ENCODE measurements at regions not wholly inside any gene's neighbourhood (a gene's known extent, or its start where the extent isn't known, plus 50 kb on each side); places are given as distances from the start of the nearest gene placed in this dataset.

DNA sequence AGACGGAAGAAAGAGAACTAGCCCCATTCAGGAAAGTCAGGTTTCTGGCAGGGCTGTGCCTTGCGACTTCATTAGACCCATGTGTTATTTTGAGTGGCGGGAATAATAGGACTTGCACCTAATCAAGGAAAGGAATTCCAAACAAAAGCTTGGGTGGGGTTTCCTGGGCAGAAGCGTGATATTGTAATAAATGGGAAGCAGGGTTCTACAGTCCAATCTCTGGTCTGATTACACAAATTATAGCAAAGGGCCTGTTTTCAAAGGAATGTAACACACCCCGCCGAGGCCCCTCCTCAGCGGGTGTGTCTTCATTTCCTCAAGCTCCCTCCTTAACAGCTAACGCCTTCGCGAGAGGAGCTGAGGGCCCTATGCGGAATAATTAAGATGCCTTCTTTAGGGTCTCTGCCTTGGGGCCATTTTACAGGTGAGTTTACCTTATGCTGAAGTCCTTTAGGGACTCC lies 396.0 kb upstream of the C2CD4B start:
- DNase-seq (ENCODE audit: low read depth in 4 of 6, low spot score in 6 of 6) = peak in 1 of 6 donors; percentile 54
- Histone ChIP-seq H3K9me3 (ENCODE audit: control insufficient read depth, insufficient read depth, low read length) (no peaks in the 10 kb centered on the region), H3K4me3 (ENCODE audit: low read depth, low read length) (no peak overlapping the region), H3K27me3 (ENCODE audit: control insufficient read depth, insufficient read depth, low read length) (no peaks in the 10 kb centered on the region), H3K4me1 (ENCODE audit: control insufficient read depth, insufficient read depth, low read length) (no peaks in the 10 kb centered on the region), H3K27ac (ENCODE audit: low read depth, low read length) (peak overlapping the region; percentile 45), H3K36me3 (ENCODE audit: control insufficient read depth, insufficient read depth, low read length) (no peaks in the 10 kb centered on the region)
- 70% methylated on average over 6 of the region's 11 CpGs for WGBS (ENCODE audit: insufficient coverage)

DNA sequence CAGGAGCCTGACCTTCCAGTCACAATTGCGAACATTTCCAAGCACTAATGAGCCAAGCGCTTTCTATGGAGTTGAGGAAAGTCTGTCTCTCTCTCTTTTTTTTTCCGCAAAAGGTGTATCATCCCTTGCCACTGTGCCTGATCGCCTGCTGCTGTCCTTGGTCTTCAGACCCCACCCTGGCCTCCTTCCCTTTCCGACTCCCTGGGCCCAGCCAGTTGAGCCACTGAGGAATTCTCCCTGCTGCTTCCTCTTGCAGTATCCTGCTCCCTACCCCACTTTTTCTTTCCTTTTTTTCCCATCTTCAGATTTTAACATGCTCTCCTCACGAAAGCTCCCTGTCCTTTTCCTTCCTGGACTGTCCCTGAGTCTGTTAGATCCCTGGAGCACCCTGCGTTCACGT lies 396.5 kb upstream of the C2CD4B start:
- H3K27me3 ChIP-seq (ENCODE audit: control insufficient read depth, insufficient read depth, low read length) = no peaks in the 10 kb centered on the region
- no peak overlapping the region for H3K4me3 ChIP-seq (ENCODE audit: low read depth, low read length)
- H3K4me1 ChIP-seq (ENCODE audit: control insufficient read depth, insufficient read depth, low read length) = no peaks in the 10 kb centered on the region
- no peak for DNase-seq (ENCODE audit: low read depth in 4 of 6, low spot score in 6 of 6)
- H3K36me3 ChIP-seq (ENCODE audit: control insufficient read depth, insufficient read depth, low read length) = no peaks in the 10 kb centered on the region
- H3K27ac ChIP-seq (ENCODE audit: low read depth, low read length) = peak overlapping the region; percentile 45
- 93% methylated on average over 6 of the region's 8 CpGs for WGBS (ENCODE audit: insufficient coverage)
- H3K9me3 ChIP-seq (ENCODE audit: control insufficient read depth, insufficient read depth, low read length) = no peaks in the 10 kb centered on the region

DNA sequence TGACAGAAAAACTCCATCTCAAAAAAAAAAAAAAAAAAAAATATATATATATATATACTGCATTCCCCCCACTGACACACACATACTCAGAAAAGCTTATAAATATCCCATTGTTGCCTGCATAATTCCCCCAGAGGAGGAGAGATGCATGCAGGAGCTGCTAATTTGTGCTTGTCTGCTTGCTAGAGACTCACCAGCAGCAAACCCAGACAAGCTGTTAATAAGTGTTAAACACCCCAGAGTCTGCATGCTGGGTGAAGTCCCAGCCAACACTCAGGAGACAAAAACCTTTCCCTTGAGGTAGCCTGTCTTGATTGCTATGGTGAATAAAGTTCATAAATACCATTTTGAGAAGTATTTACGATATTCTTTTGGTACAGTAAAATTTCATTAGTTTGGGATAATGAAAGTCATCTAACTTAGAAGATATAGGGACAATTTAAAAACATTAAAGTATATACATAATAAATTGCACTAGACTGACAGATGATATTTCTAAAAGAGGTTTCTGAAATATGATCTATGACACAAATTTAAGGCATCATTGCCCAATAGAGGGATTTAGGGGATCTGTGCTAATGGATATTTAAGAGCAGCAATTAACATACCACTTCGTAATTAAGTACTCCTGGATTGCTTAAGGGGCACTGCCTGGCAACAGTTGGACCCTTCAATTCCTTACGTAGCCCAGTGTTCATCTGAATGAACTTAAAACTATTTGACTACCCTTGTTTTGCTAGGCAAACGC lies 400.0 kb upstream of the C2CD4B start:
- 20% methylated on average over 1 of the region's 4 CpGs for WGBS (ENCODE audit: insufficient coverage)
- Histone ChIP-seq H3K9me3 (ENCODE audit: control insufficient read depth, insufficient read depth, low read length) (no peaks in the 10 kb centered on the region), H3K4me3 (ENCODE audit: low read depth, low read length) (no peak overlapping the region), H3K27me3 (ENCODE audit: control insufficient read depth, insufficient read depth, low read length) (no peaks in the 10 kb centered on the region), H3K4me1 (ENCODE audit: control insufficient read depth, insufficient read depth, low read length) (no peaks in the 10 kb centered on the region), H3K36me3 (ENCODE audit: control insufficient read depth, insufficient read depth, low read length) (no peaks in the 10 kb centered on the region), H3K27ac (ENCODE audit: low read depth, low read length) (no peak overlapping the region)
- peak in 2 of 6 donors; percentile 49 to 64 for DNase-seq (ENCODE audit: low read depth in 4 of 6, low spot score in 6 of 6)

DNA sequence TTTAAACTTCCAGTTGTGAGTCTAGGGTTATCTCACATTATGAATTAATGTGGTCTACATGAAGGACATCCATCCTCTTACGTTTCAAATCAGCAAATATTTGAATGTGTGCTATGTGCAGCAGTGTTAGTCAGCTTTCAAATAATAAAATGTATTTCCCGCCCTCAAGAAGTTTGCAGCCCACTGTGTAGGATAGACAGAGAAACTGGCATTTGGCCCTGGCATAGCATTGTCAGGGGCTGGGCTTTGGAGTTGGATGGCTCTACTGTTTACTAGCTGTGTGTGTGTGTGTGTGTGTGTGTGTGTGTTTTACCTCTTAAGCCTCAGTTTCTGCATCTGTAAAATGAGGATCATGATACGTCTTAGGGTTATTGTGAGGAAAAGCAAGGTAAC lies 400.5 kb upstream of the C2CD4B start:
- Histone ChIP-seq H3K9me3 (ENCODE audit: control insufficient read depth, insufficient read depth, low read length) (no peaks in the 10 kb centered on the region), H3K36me3 (ENCODE audit: control insufficient read depth, insufficient read depth, low read length) (no peaks in the 10 kb centered on the region), H3K27ac (ENCODE audit: low read depth, low read length) (no peak overlapping the region), H3K4me1 (ENCODE audit: control insufficient read depth, insufficient read depth, low read length) (no peaks in the 10 kb centered on the region), H3K27me3 (ENCODE audit: control insufficient read depth, insufficient read depth, low read length) (no peaks in the 10 kb centered on the region), H3K4me3 (ENCODE audit: low read depth, low read length) (no peak overlapping the region)
- WGBS (ENCODE audit: insufficient coverage) = 66% methylated on average over 2 of the region's 3 CpGs
- peak in 2 of 6 donors; percentile 50 to 59 for DNase-seq (ENCODE audit: low read depth in 4 of 6, low spot score in 6 of 6)

DNA sequence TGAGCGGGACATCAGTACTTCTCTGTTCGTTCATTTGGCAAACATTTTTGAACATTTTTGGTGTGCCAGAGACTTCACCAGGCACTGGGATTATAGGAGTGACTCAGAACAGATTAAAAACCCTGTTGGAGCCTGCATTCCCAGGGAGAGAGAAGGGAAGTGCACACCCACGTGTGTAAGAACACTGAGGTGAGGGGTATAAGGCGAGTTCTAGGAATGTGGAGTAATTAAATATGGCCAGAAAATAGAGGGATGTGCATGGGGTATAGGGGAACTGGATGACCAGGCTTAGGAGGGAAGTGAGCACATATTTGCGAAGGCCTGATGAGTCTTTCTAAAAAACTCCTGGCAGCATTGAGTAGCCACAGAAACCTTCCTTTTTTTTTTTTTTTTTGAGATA lies 401.2 kb upstream of the C2CD4B start:
- DNase-seq (ENCODE audit: low read depth in 4 of 6, low spot score in 6 of 6) = no peak
- H3K36me3 ChIP-seq (ENCODE audit: control insufficient read depth, insufficient read depth, low read length) = no peaks in the 10 kb centered on the region
- 84% methylated on average over 5 of the region's 5 CpGs for WGBS (ENCODE audit: insufficient coverage)
- H3K4me1 ChIP-seq (ENCODE audit: control insufficient read depth, insufficient read depth, low read length) = no peaks in the 10 kb centered on the region
- H3K4me3 ChIP-seq (ENCODE audit: low read depth, low read length) = no peak overlapping the region
- no peaks in the 10 kb centered on the region for H3K27me3 ChIP-seq (ENCODE audit: control insufficient read depth, insufficient read depth, low read length)
- no peaks in the 10 kb centered on the region for H3K9me3 ChIP-seq (ENCODE audit: control insufficient read depth, insufficient read depth, low read length)
- no peak overlapping the region for H3K27ac ChIP-seq (ENCODE audit: low read depth, low read length)

DNA sequence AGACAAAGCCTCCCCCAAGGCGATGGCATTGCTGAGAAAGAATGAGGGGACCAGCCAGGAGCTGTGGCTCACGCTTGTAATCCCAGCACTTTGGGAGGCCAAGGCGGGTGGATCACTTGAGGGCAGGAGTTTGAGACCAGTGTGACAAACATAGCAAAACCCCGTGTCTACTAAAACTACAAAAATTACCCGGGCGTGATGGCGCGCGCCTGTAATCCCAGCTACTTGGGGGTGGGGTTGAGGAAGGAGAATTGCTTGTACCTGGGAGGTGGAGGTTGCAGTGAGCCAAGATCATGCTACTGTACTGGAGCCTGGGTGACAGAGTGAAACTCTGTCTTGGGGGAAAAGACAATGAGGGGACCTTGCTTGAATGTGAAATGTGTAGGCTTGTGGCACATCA lies 402.4 kb upstream of the C2CD4B start:
- no peaks in the 10 kb centered on the region for H3K9me3 ChIP-seq (ENCODE audit: control insufficient read depth, insufficient read depth, low read length)
- no peaks in the 10 kb centered on the region for H3K4me1 ChIP-seq (ENCODE audit: control insufficient read depth, insufficient read depth, low read length)
- no peaks in the 10 kb centered on the region for H3K27me3 ChIP-seq (ENCODE audit: control insufficient read depth, insufficient read depth, low read length)
- no peak overlapping the region for H3K27ac ChIP-seq (ENCODE audit: low read depth, low read length)
- H3K4me3 ChIP-seq (ENCODE audit: low read depth, low read length) = no peak overlapping the region
- 98% methylated on average over 8 of the region's 9 CpGs for WGBS (ENCODE audit: insufficient coverage)
- no peaks in the 10 kb centered on the region for H3K36me3 ChIP-seq (ENCODE audit: control insufficient read depth, insufficient read depth, low read length)
- no peak for DNase-seq (ENCODE audit: low read depth in 4 of 6, low spot score in 6 of 6)

DNA sequence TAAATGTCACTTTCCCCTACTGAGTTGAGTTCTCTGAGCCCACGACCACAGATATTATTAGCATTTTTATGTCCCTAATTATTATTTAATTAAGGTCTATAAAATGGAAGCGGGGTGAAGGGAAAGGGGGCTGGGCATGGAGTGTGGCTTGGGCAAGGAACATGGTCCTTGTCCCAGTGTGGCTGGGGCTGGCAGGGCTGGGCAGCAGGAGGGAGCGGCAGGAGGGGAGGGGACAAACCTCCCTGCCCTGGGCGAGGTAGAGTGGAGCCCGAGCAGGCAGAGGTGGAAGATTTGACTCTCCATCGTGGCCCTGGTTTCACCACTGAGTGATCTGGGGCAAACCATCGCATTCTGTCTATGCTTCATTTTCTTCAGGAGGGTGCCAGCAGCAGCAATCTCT lies 402.9 kb upstream of the C2CD4B start:
- no peak overlapping the region for H3K4me3 ChIP-seq (ENCODE audit: low read depth, low read length)
- no peak overlapping the region for H3K27ac ChIP-seq (ENCODE audit: low read depth, low read length)
- no peaks in the 10 kb centered on the region for H3K36me3 ChIP-seq (ENCODE audit: control insufficient read depth, insufficient read depth, low read length)
- no peaks in the 10 kb centered on the region for H3K9me3 ChIP-seq (ENCODE audit: control insufficient read depth, insufficient read depth, low read length)
- H3K27me3 ChIP-seq (ENCODE audit: control insufficient read depth, insufficient read depth, low read length) = no peaks in the 10 kb centered on the region
- no peaks in the 10 kb centered on the region for H3K4me1 ChIP-seq (ENCODE audit: control insufficient read depth, insufficient read depth, low read length)
- WGBS (ENCODE audit: insufficient coverage) = 96% methylated on average over 5 of the region's 7 CpGs
- no peak for DNase-seq (ENCODE audit: low read depth in 4 of 6, low spot score in 6 of 6)

DNA sequence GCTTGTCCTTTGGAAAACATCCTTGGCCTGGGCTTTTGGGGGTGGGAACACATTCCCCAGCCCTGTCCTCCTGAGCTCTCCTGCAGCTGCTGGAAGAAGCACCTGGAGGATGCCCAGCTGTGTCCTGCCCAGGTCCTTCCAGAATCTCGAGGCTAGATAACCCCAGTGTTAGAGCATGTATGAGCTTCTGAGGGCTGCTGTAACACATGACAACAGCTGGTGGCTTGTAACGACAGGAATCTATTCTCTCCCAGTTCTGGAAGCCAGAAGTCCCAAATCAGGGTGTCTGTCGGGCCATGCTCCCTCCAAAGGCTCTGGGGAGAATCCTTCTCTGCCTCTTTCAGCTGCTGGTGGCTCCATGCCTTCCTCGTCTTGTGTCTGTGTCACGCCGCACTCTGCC lies 403.6 kb upstream of the C2CD4B start:
- DNase-seq (ENCODE audit: low read depth in 4 of 6, low spot score in 6 of 6) = no peak
- no peak overlapping the region for H3K4me3 ChIP-seq (ENCODE audit: low read depth, low read length)
- H3K27ac ChIP-seq (ENCODE audit: low read depth, low read length) = no peak overlapping the region
- 93% methylated on average over 6 of the region's 6 CpGs for WGBS (ENCODE audit: insufficient coverage)
- H3K4me1 ChIP-seq (ENCODE audit: control insufficient read depth, insufficient read depth, low read length) = no peaks in the 10 kb centered on the region
- H3K9me3 ChIP-seq (ENCODE audit: control insufficient read depth, insufficient read depth, low read length) = no peaks in the 10 kb centered on the region
- no peaks in the 10 kb centered on the region for H3K36me3 ChIP-seq (ENCODE audit: control insufficient read depth, insufficient read depth, low read length)
- no peaks in the 10 kb centered on the region for H3K27me3 ChIP-seq (ENCODE audit: control insufficient read depth, insufficient read depth, low read length)

DNA sequence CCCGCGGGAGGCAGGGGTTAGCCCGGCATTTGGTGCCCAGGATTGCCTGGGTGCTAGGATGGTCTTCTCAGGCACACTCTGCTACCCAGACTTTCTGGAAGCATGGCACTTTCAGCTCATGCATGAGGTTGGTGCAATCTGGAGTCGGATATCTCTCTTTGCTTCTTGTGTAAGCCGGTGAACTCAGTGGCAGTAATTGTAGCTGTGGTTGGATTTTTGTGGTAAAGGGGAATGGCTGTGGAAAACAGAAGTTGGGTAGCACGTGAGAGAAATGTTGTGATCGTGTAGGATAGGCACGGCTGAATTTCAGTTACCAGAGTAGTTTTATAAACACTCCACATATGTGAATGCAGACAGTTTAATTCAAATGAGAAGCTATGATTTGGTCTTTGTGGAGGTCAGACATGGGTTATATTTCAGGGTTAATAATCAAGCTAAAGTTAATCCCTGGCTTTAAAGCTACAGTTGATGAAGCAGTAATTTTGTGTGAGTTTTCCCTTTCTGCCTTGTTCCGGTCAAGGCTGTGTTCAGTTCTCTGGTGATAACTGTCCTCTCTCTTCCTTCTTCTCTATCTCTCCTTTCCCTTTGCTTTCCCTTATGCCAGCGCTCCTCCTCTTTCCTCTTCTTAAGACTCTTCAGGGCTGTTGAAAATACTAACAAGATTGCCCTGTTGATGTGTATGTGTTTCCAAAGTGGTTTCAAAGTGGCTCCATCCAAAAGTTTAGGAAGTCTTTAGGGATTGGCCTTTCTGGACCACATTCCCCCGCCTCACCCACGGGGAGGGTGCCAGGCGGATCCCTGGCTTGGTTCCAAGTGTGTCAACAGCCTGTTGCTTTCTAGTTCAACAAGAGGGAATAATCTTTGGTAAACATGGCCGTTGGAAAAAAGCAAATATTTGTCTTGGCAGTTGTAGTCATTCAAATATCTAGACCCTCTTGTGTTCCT lies 404.6 kb upstream of the C2CD4B start:
- Histone ChIP-seq H3K36me3 (ENCODE audit: control insufficient read depth, insufficient read depth, low read length) (no peaks in the 10 kb centered on the region), H3K27ac (ENCODE audit: low read depth, low read length) (no peak overlapping the region), H3K4me3 (ENCODE audit: low read depth, low read length) (no peak overlapping the region), H3K27me3 (ENCODE audit: control insufficient read depth, insufficient read depth, low read length) (no peaks in the 10 kb centered on the region), H3K4me1 (ENCODE audit: control insufficient read depth, insufficient read depth, low read length) (no peaks in the 10 kb centered on the region), H3K9me3 (ENCODE audit: control insufficient read depth, insufficient read depth, low read length) (no peaks in the 10 kb centered on the region)
- peak in 1 of 6 donors; percentile 68 for DNase-seq (ENCODE audit: low read depth in 4 of 6, low spot score in 6 of 6)
- 76% methylated on average over 8 of the region's 14 CpGs for WGBS (ENCODE audit: insufficient coverage)
